H4 (cell line): ENCODE measurements at regions not wholly inside any gene's neighbourhood (a gene's known extent, or its start where the extent isn't known, plus 50 kb on each side); places are given as distances from the start of the nearest gene placed in this dataset.

Experiments
- DNase-seq: peaks from one replicate; pipeline ENCODE4 v3.0.0-alpha.2; 2015; ENCODE audit warnings: low spot score

- peak; percentile 25 for DNase-seq
Observed at GRCh38 chr10:90674928-90675327, 182.9 kb downstream of the HTR7 start.

- no peak for DNase-seq
Observed at GRCh38 chr10:90675621-90676020, 182.2 kb downstream of the HTR7 start.
